OCI-LY1 (cell line): ENCODE measurements at regions not wholly inside any gene's neighbourhood (a gene's known extent, or its start where the extent isn't known, plus 50 kb on each side); places are given as distances from the start of the nearest gene placed in this dataset.

Experiments used
- CTCF ChIP-seq: fragments of 200-600 bp; sonication (generic), shearing (Covaris generic); IDR thresholded peaks from 2 replicates; pipeline ENCODE4 v1.5.1; 2017; ENCODE audit warnings: mild to moderate bottlenecking, antibody characterized with exemption, low read length, moderate library complexity, mixed read lengths
- EZH2 ChIP-seq: fragments of 200-600 bp; sonication (generic), shearing (Covaris generic); IDR thresholded peaks from 2 replicates; pipeline ENCODE4 v1.8.0; 2017; ENCODE audit warnings: borderline replicate concordance, mixed run types, mild to moderate bottlenecking, antibody characterized with exemption, low read length, moderate library complexity, mixed read lengths

- TF ChIP-seq EZH2 (no peak), CTCF (no peak)
Measured at GRCh38 chr4:60565558-60565957, 634.6 kb upstream of the ADGRL3 start.
